ENCODE measurements at regions not wholly inside any gene's neighbourhood (a gene's known extent, or its start where the extent isn't known, plus 50 kb on each side); places are given as distances from the start of the nearest gene placed in this dataset.
A peak's percentile ranks its signal among the peaks of the same experiment; 100 is the strongest.

- no peak for DNase-seq
Observed at GRCh38 chr1:59033761-59034160, 249.9 kb upstream of the JUN start.

- peak; percentile 29 for DNase-seq
Observed at GRCh38 chr1:59034925-59035324, 251.1 kb upstream of the JUN start.

GRCh38 chr1:59039551-59039950, 255.7 kb upstream of the JUN start:
- no peak for DNase-seq

- no peak for DNase-seq
Observed at GRCh38 chr1:59040486-59040885, 256.4 kb upstream of the FGGY start.

- DNase-seq, result no peak
Observed at GRCh38 chr1:59041646-59042277, 255.1 kb upstream of the FGGY start.

GRCh38 chr1:59043796-59044195, 253.1 kb upstream of the FGGY start:
- DNase-seq, result no peak

GRCh38 chr1:59044535-59045121, 252.3 kb upstream of the FGGY start:
- DNase-seq, result no peak

- no peak for DNase-seq
Observed at GRCh38 chr1:59045137-59045536, 251.8 kb upstream of the FGGY start.

GRCh38 chr1:59045636-59046035, 251.3 kb upstream of the FGGY start:
- DNase-seq, result no peak

GRCh38 chr1:59046134-59046533, 250.8 kb upstream of the FGGY start:
- no peak for DNase-seq

GRCh38 chr1:59046730-59047157, 250.2 kb upstream of the FGGY start:
- DNase-seq, result no peak

GRCh38 chr1:59051007-59051406, 245.9 kb upstream of the FGGY start:
- no peak for DNase-seq

GRCh38 chr1:59052166-59052590, 244.7 kb upstream of the FGGY start:
- DNase-seq, result no peak

GRCh38 chr1:59054172-59054571, 242.7 kb upstream of the FGGY start:
- no peak for DNase-seq

GRCh38 chr1:59055908-59056719, 240.8 kb upstream of the FGGY start:
- no peak for DNase-seq

- no peak for DNase-seq
Observed at GRCh38 chr1:59057211-59057694, 239.6 kb upstream of the FGGY start.

- DNase-seq, result no peak
Observed at GRCh38 chr1:59057796-59058195, 239.1 kb upstream of the FGGY start.

GRCh38 chr1:59058665-59059439, 238.0 kb upstream of the FGGY start:
- DNase-seq, result no peak

GRCh38 chr1:59061876-59062275, 235.0 kb upstream of the FGGY start:
- DNase-seq, result no peak

GRCh38 chr1:59062743-59063142, 234.2 kb upstream of the FGGY start:
- no peak for DNase-seq

- DNase-seq, result no peak
Observed at GRCh38 chr1:59063501-59063900, 233.4 kb upstream of the FGGY start.

GRCh38 chr1:59064592-59064991, 232.3 kb upstream of the FGGY start:
- DNase-seq, result no peak

- no peak for DNase-seq
Observed at GRCh38 chr1:59066236-59066635, 230.7 kb upstream of the FGGY start.

Data from NCI-H510A treated with DMSO at 0.1 percent for 48 hours (cell line).